KMS-11 (cell line): ENCODE measurements at regions not wholly inside any gene's neighbourhood (a gene's known extent, or its start where the extent isn't known, plus 50 kb on each side); places are given as distances from the start of the nearest gene placed in this dataset.

Experiments
- H2AFZ ChIP-seq: fragments of 200-600 bp; sonication (generic); 2 replicates; pipeline ENCODE4 v1.6.1; 2016; ENCODE audit warnings: antibody characterized with exemption, mixed run types, low read depth
- H3K27ac ChIP-seq: fragments of 200-600 bp; sonication (generic); 2 replicates; pipeline ENCODE4 v1.6.1; 2016; ENCODE audit warnings: mild to moderate bottlenecking, mixed run types
- H3K27me3 ChIP-seq: fragments of 200-600 bp; sonication (generic); 2 replicates; pipeline ENCODE4 v1.6.1; 2017; ENCODE audit warnings: mild to moderate bottlenecking, low read depth, mixed run types, moderate library complexity; ENCODE audit not compliant: insufficient read depth
- H3K36me3 ChIP-seq: fragments of 200-600 bp; sonication (generic); 2 replicates; pipeline ENCODE4 v1.6.1; 2017; ENCODE audit warnings: mild to moderate bottlenecking, mixed run types; ENCODE audit not compliant: insufficient read depth
- H3K4me1 ChIP-seq: fragments of 200-600 bp; sonication (generic); 2 replicates; pipeline ENCODE4 v1.6.1; 2016; ENCODE audit warnings: mild to moderate bottlenecking, low read depth, mixed run types; ENCODE audit not compliant: poor library complexity, severe bottlenecking
- H3K4me2 ChIP-seq: fragments of 200-600 bp; sonication (generic); 2 replicates; pipeline ENCODE4 v1.7.0; 2016; ENCODE audit warnings: mild to moderate bottlenecking, mixed run types
- H3K4me3 ChIP-seq: fragments of 200-600 bp; sonication (generic); IDR thresholded peaks from 2 replicates; pipeline ENCODE4 v1.6.1; 2017; ENCODE audit warnings: low read depth, low read length, mixed read lengths; ENCODE audit not compliant: insufficient read depth
- H3K79me2 ChIP-seq: fragments of 200-600 bp; sonication (generic); 2 replicates; pipeline ENCODE4 v1.6.1; 2016; ENCODE audit warnings: low read depth, mixed run types; ENCODE audit not compliant: insufficient read depth
- H3K9ac ChIP-seq: fragments of 200-600 bp; sonication (generic); 2 replicates; pipeline ENCODE4 v1.6.1; 2016; ENCODE audit warnings: mild to moderate bottlenecking, mixed run types
- H4K20me1 ChIP-seq: fragments of 200-600 bp; sonication (generic); 2 replicates; pipeline ENCODE4 v1.6.1; 2016; ENCODE audit warnings: mild to moderate bottlenecking, mixed run types; ENCODE audit not compliant: insufficient read depth
- CTCF ChIP-seq: fragments of 200-600 bp; sonication (generic); conservative IDR thresholded peaks from 2 replicates; pipeline ENCODE4 v1.6.1; 2017; ENCODE audit warnings: low read depth, mild to moderate bottlenecking, antibody characterized with exemption, low read length, moderate library complexity, mixed read lengths

DNA sequence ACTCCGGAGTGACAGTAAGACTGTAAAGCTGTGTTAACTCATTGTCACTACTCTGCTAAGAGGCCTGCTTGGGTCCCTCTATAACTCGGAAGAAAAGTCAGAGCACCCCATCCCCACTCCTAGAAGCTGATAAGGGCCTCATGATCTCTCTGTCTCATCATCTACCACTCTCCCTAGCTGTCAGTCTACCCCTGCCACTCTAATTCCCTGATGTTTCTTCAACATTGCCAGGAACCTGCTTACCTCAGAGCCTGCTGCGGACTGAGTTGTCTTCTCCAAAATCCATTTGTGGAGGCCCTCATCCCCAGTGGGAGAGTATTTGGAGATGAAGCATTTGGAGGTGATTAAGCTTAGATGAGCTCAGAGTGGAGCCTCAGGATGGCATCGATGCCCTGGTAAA lies 1092.2 kb downstream of the TBC1D22A start:
- Histone ChIP-seq H3K79me2 (no peaks in the 10 kb centered on the region), H3K4me1 (no peaks in the 10 kb centered on the region), H3K4me3 (no peak overlapping the region), H3K4me2 (no peak overlapping the region), H4K20me1 (no peaks in the 10 kb centered on the region), H3K27me3 (no peaks in the 10 kb centered on the region; the same call in 1 of the 2 replicates), H3K27ac (no peak overlapping the region), H3K36me3 (no peaks in the 10 kb centered on the region), H3K9ac (no peak overlapping the region), H2AFZ (no peak overlapping the region)
- no peak for TF ChIP-seq CTCF

DNA sequence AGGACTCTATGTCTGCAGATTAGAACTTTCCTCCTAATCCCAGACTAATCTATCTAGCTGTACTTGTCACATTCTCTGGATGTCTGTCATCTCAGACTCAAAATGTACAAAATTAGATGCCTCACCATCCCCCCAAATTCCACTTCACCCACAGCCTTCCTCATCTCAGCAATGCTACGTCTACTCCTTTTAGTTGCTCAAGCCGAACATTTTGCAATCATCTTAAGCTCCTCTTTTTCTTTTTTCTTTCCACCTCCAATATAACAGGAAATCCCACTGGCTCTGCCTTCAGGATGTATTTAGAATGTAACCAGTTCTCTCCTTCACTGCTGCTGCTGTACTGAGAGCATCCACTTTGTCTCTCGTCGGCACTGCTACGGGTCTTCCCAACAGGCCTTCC lies 1091.8 kb downstream of the TBC1D22A start:
- Histone ChIP-seq H3K4me1 (no peaks in the 10 kb centered on the region), H3K4me3 (no peak overlapping the region), H2AFZ (no peak overlapping the region), H3K27ac (no peak overlapping the region), H3K27me3 (no peaks in the 10 kb centered on the region; the same call in 1 of the 2 replicates), H3K9ac (no peak overlapping the region), H4K20me1 (no peaks in the 10 kb centered on the region), H3K79me2 (no peaks in the 10 kb centered on the region), H3K4me2 (no peak overlapping the region), H3K36me3 (no peaks in the 10 kb centered on the region)
- TF ChIP-seq CTCF: no peak

- Histone ChIP-seq H3K27ac (no peak overlapping the region), H3K79me2 (no peaks in the 10 kb centered on the region), H3K4me2 (no peak overlapping the region), H3K4me1 (no peaks in the 10 kb centered on the region), H2AFZ (no peak overlapping the region), H3K27me3 (no peaks in the 10 kb centered on the region; the same call in 1 of the 2 replicates), H4K20me1 (no peaks in the 10 kb centered on the region), H3K36me3 (no peaks in the 10 kb centered on the region), H3K4me3 (no peak overlapping the region), H3K9ac (no peak overlapping the region)
- TF ChIP-seq CTCF: no peak
These were observed 1091.3 kb downstream of the TBC1D22A start for GRCh38 chr22:47853750-47854149.

DNA sequence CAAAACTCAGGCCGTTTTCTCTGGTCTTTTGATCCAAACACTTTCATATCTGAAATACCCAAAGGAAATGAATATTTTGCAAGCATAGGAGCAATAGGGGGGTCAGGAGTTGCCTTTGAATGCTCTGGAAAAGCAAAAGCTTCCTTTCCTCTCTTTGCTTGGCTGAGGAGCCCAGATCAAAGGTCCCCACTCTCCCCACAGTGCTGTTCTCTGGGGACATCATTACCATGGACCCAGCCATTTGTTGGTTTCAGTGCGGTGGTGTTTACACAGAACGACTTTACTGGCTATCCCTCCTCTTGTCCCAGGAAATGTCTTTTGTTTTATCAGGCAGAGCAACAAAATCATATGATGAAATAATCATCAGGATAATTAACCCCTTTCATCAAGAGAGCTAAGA lies 1089.1 kb downstream of the TBC1D22A start:
- no peak overlapping the region for H3K27ac ChIP-seq
- H3K9ac ChIP-seq: no peak overlapping the region
- H4K20me1 ChIP-seq: no peaks in the 10 kb centered on the region
- no peak overlapping the region for H2AFZ ChIP-seq
- H3K79me2 ChIP-seq: no peaks in the 10 kb centered on the region
- no peaks in the 10 kb centered on the region for H3K27me3 ChIP-seq
- H3K4me2 ChIP-seq: no peak overlapping the region
- TF ChIP-seq CTCF: no peak
- no peaks in the 10 kb centered on the region for H3K36me3 ChIP-seq
- H3K4me3 ChIP-seq: no peak overlapping the region
- H3K4me1 ChIP-seq: no peaks in the 10 kb centered on the region

- Histone ChIP-seq H4K20me1 (no peaks in the 10 kb centered on the region), H3K79me2 (no peaks in the 10 kb centered on the region), H3K4me2 (no peak overlapping the region), H3K27ac (no peak overlapping the region), H3K27me3 (no peaks in the 10 kb centered on the region), H2AFZ (no peak overlapping the region), H3K4me1 (no peaks in the 10 kb centered on the region), H3K4me3 (no peak overlapping the region), H3K36me3 (no peaks in the 10 kb centered on the region), H3K9ac (no peak overlapping the region)
- no peak for TF ChIP-seq CTCF
These were observed 1088.2 kb downstream of the TBC1D22A start for GRCh38 chr22:47850644-47851151.
